ENCODE measurements at regions not wholly inside any gene's neighbourhood (a gene's known extent, or its start where the extent isn't known, plus 50 kb on each side); places are given as distances from the start of the nearest gene placed in this dataset.

DNA sequence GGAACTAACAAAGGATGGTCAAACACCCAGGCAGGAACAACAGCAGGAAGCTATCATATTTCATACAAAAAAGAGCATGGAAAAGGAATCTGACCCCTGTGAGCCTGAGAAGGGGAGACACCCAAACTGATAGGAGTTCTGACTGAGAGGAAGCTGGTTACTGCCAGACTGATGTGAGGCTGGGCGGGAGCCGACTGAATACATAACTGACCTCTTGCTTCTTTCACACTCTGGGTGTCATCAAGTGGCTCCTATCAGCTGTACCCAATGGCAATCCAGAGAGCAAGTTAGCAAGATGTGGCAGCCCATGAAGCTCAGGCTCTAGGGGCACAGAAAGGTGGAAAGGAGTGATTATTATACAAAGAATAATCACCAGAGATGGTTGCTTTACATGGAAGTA, 795.1 kb upstream of the HS3ST5 start:
- Histone ChIP-seq H3K9me3 (replicated peaks; ENCODE audit: control insufficient read depth, insufficient read depth, low read length) (no peaks in the 10 kb centered on the region), H3K79me2 (ENCODE audit: control insufficient read depth, insufficient read depth, low read length) (no peaks in the 10 kb centered on the region), H3K9ac (ENCODE audit: control insufficient read depth, insufficient read depth, low read length) (no peak overlapping the region), H3K27ac (ENCODE audit: control insufficient read depth, insufficient read depth) (no peak overlapping the region), H3K27me3 (replicated peaks in 1 of 2; ENCODE audit: control insufficient read depth in 2 of 2, insufficient read depth in 2 of 2, low read length in 1 of 2) (no peaks in the 10 kb centered on the region), H4K20me1 (ENCODE audit: control insufficient read depth, insufficient read depth) (no peaks in the 10 kb centered on the region), H3K36me3 (ENCODE audit: control insufficient read depth in 2 of 2, insufficient read depth in 2 of 2, low read length in 1 of 2) (no peaks in the 10 kb centered on the region), H3K4me3 (no peak overlapping the region), H2AFZ (ENCODE audit: control insufficient read depth, low read depth, low read length) (no peak overlapping the region), H3K4me1 (ENCODE audit: control insufficient read depth, insufficient read depth, low read length) (no peaks in the 10 kb centered on the region), H3K4me2 (ENCODE audit: control insufficient read depth, insufficient read depth) (no peak overlapping the region)
- ChIA-PET SMC1A (ENCODE audit: uncharacterized antibody, unreplicated experiment) (interaction anchor here (0.6 to 1.7 kb wide), 2 partner anchors 18 to 186 kb away, joined by 3 to 4 read pairs; no protein-coding TSS in a partner anchor), RAD21 (ENCODE audit: unreplicated experiment) (no interaction called here), POLR2A (no interaction called here), CTCF (no interaction called here)
- BruUV-seq (replicated peaks): no TSS peak
- TF ChIP-seq GATAD2B (conservative IDR thresholded peaks at IDR 0.05; ENCODE audit: low read depth): no peak
- TF ChIP-seq ZNF384 (IDR thresholded peaks at IDR 0.05; ENCODE audit: borderline replicate concordance, low read depth, low read length): no peak
- TF ChIP-seq BHLHE40 (IDR thresholded peaks at IDR 0.05; ENCODE audit: borderline replicate concordance in 1 of 2, low read depth in 2 of 2, low read length in 1 of 2): no peak
- no peak for TF ChIP-seq ZBTB4 (CRISPR knock-in tag; IDR thresholded peaks at IDR 0.05)
- TF ChIP-seq CREM (IDR thresholded peaks at IDR 0.05; ENCODE audit: low read depth): no peak
- TF ChIP-seq NBN (IDR thresholded peaks at IDR 0.05): no peak
- no peak for TF ChIP-seq NFIC (IDR thresholded peaks at IDR 0.05; ENCODE audit: low read depth, low read length)
- TF ChIP-seq ZNF24 (IDR thresholded peaks at IDR 0.05): no peak
- TF ChIP-seq SMC3 (IDR thresholded peaks at IDR 0.05; ENCODE audit: borderline replicate concordance, low read length): no peak
- DNase-seq (ENCODE audit: low read depth, low spot score): no peak
- ATAC-seq: peak; percentile 55
- intact Hi-C loops (cut with micrococcal nuclease; ENCODE audit: unreplicated experiment) (no loop called here), in situ Hi-C loops (cut with MboI) (no loop called here)
- FAIRE-seq: no peak
- WGBS (ENCODE audit: insufficient coverage, insufficient replicate concordance, low lambda C conversion rate, missing lambda C conversion rate): 95% methylated on average over 2 of the region's 2 CpGs
